HG02623 (cell line): ENCODE measurements at regions not wholly inside any gene's neighbourhood (a gene's known extent, or its start where the extent isn't known, plus 50 kb on each side); places are given as distances from the start of the nearest gene placed in this dataset.
"Not testable (repeated sequence)": the region's sequence is repeated elsewhere in the genome, so short reads cannot be mapped to it uniquely, and the experiment has no call there.

Experiments
- ATAC-seq: cut with Tn5 transposase; IDR thresholded peaks from one replicate; pipeline ENCODE4 v1.9.1; 2021; ENCODE audit warnings: moderate library complexity; ENCODE audit not compliant: unreplicated experiment

- ATAC-seq = no peak
Measured at GRCh38 chr9:29613773-29614172, 2040.5 kb upstream of the C9orf72 start.

DNA sequence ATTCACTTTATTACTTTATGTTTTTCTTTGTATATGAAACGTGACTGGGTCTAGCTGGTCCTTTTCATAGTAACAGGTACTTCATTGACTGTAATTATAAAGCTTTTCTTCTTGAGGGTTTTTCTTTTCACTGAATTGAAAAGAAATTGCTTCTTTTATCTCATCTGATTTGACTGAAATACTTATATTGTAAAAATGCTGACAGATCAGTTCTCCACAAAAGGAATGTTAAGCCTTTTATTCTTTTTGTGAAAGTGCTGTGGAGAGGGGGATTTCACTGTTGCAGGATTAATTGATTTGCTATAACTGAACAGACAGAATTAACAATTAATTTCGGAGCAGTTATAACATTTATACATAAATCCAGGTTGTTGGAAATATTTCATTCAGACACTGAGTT, 2043.6 kb upstream of the C9orf72 start:
- no peak for ATAC-seq

DNA sequence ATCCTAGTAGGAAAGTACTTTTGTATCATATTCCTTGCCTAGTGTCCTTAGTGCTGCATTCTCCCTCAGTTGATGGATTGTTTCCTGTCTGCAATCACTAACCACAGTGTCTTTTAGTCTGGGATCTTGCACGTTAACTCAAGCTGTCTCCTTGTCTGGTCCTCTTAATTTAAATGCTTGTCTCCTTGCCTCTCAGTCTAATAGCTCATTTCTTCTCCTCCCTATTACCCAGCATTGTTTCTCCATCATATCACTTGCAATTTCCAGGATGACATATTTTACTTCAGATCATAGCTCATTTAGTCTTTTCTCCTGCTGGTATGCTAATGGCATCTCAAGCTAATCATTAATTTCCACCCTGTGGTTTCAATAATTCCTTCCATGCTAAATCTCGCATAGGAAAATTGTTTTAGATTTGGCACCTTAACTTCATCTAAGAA, 2052.0 kb upstream of the C9orf72 start:
- no peak for ATAC-seq

DNA sequence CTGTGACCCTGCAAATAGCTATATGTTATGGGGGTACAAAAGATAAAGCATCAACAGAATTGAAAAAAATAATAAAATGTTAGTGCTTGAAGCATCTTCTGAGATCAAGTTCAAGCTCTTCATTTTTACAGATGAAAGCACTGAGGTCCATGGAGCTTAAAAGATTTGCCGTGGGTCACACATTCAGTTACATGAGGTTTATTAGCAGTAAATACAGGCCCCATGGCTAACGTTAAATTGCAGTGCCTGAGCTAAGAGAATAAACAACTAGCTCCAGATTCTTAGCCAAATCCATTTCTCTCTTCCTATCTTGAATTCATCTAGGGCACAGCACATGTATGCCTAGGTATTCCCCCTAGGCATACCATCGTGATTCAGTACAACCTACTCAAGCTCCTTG, 2052.7 kb upstream of the C9orf72 start:
- ATAC-seq = no peak

DNA sequence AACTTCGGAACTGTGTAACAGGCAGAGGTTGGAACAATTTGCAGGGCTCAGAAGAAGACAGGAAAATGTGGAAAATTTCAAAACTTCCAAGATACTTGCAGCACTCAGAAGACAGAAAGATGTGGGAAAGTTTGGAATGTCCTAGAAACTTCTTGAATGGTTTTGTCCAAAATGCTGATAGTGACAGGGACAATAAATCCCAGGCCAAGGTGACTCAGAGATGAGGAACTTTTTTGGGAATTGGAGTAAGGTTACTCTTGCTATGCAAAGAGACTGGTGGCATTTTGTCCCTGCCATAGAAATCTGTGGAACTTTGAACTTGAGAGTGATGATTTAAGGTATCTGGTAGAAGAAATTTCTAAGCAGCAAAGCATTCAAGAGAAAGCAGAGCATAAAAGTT, 2055.6 kb upstream of the C9orf72 start:
- ATAC-seq = not testable (repeated sequence)

DNA sequence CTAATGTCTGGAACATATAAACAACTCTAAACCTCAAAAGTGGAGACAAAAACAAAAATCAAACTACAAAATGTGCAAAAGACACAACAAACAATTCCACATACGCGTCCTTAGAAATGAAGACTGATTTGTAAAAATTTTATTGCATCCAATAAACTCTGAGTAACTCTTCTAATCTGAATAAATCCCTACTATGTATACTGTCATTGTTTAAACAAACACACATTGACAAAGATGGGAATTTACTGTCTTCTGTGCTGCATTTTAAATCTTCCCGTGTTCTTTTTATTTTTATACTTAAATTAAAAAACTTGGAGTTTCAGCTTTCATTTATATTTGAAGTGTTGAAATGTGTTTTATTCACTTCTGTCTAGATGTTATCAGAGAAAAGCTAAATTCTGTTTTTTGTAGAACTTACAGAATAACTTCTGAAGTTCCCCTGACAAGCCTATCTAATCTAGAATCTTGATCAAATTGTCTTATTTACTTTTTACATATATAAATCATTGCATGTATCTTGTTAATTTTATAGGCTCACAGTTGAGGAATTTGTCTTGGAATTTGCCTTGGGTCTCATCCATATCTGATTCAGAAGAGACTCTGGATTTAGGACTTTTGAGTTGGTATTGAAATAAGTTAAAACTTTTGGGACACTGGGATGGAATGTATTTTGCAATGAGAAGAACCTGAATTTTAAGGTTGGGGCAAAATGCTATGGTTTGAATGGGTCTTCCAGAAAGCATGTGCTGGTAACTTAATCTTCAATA, 2064.4 kb upstream of the C9orf72 start:
- no peak for ATAC-seq

- ATAC-seq = no peak
Measured at GRCh38 chr9:29640507-29640906, 2067.2 kb upstream of the C9orf72 start.

- no peak for ATAC-seq
Measured at GRCh38 chr9:29644514-29644913, 2071.2 kb upstream of the C9orf72 start.

GRCh38 chr9:29647451-29647850, 2074.2 kb upstream of the C9orf72 start:
- ATAC-seq = no peak

GRCh38 chr9:29648132-29648531, 2074.9 kb upstream of the C9orf72 start:
- no peak for ATAC-seq

DNA sequence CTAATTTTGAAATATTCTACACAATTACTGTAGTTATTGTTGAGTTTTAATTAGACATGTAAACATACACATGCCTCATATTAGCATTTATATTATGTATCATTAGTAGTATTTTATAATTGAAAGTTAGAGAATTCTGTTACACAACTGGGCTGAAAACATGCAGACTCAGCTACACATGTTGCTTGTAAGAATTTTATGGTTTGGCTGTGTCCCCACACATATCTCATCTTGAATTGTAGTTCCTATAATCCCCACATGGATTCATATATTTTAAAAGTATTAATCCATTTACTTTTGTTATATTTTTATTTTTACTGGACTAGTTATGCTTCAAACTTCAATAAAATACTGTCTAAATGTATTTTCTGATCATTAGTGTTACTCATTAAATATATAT, 2075.3 kb upstream of the C9orf72 start:
- ATAC-seq = no peak

- ATAC-seq = no peak
Measured at GRCh38 chr9:29656641-29657406, 2083.5 kb upstream of the C9orf72 start.

GRCh38 chr9:29657821-29658220, 2084.5 kb upstream of the C9orf72 start:
- ATAC-seq = no peak

DNA sequence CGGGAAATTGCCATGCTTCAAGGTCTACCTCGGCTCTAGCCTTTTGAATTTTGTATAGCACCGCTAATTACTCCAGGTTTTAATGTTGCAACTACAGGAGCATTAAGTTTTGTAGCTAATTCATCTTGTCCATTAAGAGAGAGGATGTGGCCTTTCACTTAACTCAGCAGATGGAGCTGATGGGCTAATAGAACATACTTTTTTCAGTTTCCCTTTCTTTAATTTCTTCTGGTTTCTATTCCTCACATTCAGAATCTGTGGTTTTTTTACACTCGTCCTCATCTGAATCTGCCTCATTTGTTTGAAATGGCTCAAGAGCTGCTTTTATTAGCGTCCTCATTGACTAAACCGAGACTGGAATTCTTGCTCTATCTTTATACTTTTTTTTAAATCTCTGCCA, 2085.7 kb upstream of the C9orf72 start:
- no peak for ATAC-seq

GRCh38 chr9:29659736-29660135, 2086.5 kb upstream of the C9orf72 start:
- no peak for ATAC-seq

DNA sequence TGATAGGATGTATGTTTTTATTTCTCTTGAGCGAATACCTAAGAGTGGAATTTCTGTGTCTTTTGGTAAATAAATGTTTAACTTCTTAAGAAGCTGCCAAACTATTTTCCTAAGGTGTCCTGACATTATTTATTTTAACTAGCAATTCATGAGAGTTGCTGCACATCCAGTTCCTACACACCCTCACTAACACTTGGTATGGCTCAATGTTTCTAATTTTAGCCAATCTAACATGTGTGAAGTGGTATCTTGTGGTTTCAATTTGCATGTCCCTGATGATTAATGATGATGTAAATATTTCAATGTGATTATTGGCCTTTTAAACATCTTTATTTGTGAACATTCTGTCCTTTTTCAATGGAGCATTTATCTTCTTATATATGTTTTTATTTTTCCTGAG, 2095.5 kb upstream of the C9orf72 start:
- ATAC-seq = no peak

GRCh38 chr9:29669613-29670012, 2096.3 kb upstream of the C9orf72 start:
- no peak for ATAC-seq

- no peak for ATAC-seq
Measured at GRCh38 chr9:29685531-29685930, 2112.2 kb upstream of the C9orf72 start.

GRCh38 chr9:29691145-29691544, 2117.9 kb upstream of the C9orf72 start:
- no peak for ATAC-seq

- ATAC-seq = peak; percentile 67
Measured at GRCh38 chr9:29691758-29692407, 2118.6 kb upstream of the C9orf72 start.

GRCh38 chr9:29697011-29697410, 2123.7 kb upstream of the C9orf72 start:
- no peak for ATAC-seq

DNA sequence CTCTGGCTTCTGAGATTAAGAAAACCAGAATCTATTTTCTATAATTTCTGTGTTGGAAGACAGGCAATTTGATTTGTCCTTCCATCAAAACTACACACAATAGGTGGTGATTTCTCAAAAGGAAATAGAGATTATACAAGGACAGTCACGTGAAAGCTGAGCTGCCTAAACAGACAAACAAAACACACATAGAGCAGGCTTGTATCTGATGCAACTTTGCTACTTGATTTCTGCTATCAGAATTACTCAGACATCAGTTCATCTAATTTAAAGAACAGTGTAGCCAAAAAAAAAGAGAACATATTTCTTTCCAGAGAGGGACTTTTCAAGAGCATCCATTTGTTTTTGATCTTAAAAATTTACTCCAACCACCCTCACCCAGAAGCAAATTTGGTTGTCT, 2128.3 kb upstream of the C9orf72 start:
- ATAC-seq = no peak
